ENCODE measurements at regions not wholly inside any gene's neighbourhood (a gene's known extent, or its start where the extent isn't known, plus 50 kb on each side); places are given as distances from the start of the nearest gene placed in this dataset.

- no peak for TF ChIP-seq ZNF407 (CRISPR knock-in tag; IDR thresholded peaks at IDR 0.05; ENCODE audit: not compliant biosample characterization)
- TF ChIP-seq RFXAP (CRISPR knock-in tag; IDR thresholded peaks at IDR 0.05; ENCODE audit: borderline replicate concordance): 0 out of 2 replicates have a peak, but pooled peaks have one; percentile 40
- TF ChIP-seq ZBTB37 (CRISPR knock-in tag; IDR thresholded peaks at IDR 0.05): no peak
Observed at GRCh38 chr7:128168667-128169210, 72.3 kb upstream of the LEP start (continued).
